HG02763 (cell line): ENCODE measurements at regions not wholly inside any gene's neighbourhood (a gene's known extent, or its start where the extent isn't known, plus 50 kb on each side); places are given as distances from the start of the nearest gene placed in this dataset.

ENCODE experiments used
- ATAC-seq: cut with Tn5 transposase; IDR thresholded peaks from one replicate; pipeline ENCODE4 v1.9.1; 2021; ENCODE audit warnings: mild to moderate bottlenecking, moderate library complexity; ENCODE audit not compliant: unreplicated experiment

DNA sequence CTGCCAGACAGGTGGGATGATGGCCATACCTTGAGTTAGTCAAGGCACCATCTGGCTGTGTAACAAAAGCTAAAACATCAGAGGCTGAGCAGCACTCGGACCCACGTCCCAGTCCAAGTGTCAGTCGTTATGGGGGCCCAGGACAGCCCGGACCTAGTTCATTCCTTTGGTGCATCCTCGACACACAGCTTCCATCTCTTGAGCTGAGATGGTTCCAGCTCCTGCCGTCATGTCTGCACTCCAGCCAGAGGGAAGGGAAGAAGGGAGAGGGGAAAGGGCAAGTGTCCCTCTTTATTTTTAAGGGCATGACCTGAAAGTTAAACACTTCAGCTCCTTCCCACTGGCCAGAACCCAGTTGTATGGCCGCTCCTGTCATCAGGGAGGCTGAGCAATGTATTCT lies 218.0 kb downstream of the SEC14L1 start:
- no peak for ATAC-seq

DNA sequence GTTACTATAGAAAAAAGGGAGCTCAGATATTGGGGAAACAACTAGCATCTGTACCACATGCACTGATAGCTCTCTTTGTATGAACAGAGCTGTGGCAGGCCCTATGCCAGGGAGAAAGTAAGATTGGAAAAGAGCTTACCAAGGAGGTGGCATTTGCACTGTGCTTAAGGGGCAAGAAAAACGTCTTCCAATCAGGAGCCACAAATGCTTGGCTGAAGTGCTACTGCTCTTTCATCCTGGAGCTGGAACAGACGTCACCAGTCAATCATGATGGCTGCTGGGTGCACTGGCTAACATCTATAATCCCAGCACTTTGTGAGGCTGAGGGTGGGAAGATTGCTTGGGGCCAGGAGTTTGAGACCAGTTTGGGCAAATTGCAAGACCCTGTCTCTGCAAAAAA lies 218.5 kb downstream of the SEC14L1 start:
- no peak for ATAC-seq

DNA sequence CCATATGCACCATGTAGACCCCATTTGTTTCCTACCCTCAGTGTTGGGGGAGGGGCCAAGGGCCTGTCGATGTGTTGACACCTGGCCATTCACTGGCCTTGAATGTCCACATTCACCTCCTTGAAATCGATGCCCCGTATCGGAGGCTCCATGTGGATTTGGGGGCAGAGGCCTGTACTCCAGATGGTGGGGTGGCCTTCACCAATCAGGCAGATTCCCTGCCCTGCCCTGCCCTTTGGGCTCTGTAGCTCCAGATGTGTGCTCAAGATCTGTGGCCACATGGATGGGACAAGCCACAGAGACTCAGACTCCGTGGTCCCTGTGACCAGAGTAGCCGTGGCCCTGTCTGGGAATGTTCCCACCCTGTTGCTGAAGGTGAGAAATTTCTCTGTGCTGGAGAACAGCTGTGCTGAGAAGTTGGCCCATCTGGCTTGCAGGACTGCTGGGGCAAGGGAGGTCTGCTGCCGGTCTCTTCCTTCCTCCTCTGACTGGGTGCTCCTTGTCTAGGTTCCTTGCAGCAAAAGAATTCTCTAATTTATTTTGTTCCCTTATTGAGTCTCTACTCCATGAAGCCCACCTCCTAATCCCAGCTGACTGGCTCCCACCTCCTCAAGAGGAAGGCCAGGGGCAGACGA lies 221.3 kb downstream of the SEC14L1 start:
- no peak for ATAC-seq

DNA sequence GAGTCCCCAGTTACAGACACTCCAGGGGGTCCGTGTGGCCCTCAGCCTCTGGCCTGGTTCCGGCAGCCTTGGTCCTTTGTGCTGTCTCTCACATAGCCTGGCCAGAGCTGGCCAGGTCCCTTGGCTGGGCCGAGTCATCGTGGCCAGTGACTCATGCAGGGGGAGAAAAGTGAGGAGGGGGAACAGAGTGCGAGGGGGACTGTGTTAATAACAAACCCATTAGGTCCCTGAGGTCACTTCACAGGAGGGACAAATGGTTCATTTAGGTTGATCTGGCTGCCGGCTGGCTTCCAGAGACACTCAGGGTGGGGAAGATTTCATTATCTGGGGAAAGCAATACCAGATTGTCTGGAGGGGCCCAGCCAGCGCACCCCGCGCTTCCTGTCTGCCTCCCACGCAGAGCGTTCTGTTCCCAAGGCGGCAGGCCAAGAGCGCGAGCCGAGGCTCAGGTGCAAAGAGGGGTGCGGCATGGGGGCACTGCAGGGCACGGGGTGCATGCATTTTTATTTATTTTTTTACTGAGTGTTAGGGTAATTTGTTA lies 223.1 kb downstream of the SEC14L1 start:
- ATAC-seq, result no peak

DNA sequence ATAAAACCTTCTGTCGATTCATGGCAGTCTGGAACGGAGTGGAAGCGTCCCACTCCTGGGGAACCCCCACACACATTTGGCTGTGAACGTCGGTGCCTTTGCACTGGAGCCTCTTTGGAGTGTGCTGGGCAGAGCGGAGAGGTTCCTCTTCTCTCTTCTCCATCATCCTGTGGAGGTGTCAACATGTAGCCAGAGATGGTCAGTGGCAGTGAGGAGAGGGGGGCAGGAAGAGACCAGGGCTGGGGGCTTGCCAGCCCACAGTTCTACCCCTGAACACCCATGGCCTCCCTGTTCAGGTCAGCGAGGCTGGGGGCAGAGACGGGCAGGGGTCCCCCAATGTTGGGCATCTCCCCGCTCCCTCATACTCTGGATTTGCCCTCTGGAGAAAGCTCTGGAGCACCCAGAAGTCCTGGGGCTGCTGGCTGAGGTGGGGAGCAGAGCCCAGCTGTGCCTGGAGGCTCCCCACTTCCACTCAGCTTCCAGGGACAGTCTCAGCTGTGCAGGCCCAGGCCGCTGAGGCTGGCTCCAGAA lies 223.7 kb downstream of the SEC14L1 start:
- ATAC-seq, result no peak

DNA sequence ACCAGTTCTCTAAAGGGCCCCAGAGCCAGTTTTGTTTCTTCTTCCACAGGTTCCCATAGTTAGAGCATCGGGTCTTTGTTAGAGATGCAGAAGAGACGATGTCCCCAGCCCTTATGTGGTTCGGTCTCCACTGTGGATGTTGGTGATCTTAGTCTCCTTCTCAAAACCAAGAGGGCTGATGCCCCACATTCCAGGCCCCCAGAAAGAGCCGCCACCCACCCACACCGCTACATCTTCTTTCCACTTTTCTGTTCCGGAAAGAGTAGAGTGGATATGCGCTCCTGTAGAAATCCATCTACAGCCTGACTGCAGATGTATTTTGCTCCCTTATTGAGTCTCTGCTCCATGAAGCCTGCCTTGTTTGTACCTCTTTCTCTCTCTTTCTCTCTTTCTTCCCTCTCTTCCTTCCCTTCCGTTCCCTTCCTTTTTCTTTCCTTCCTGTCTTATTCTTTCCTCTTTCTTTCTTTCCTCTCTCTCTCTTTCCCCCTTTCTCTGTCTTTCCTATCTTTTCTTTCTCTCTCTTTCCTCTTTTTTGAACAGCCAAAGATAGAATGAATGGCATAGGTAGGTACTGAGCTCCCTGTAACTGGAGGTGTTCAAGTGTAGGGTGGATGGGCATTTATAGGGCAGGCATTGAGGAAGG lies 224.3 kb downstream of the SEC14L1 start:
- no peak for ATAC-seq

DNA sequence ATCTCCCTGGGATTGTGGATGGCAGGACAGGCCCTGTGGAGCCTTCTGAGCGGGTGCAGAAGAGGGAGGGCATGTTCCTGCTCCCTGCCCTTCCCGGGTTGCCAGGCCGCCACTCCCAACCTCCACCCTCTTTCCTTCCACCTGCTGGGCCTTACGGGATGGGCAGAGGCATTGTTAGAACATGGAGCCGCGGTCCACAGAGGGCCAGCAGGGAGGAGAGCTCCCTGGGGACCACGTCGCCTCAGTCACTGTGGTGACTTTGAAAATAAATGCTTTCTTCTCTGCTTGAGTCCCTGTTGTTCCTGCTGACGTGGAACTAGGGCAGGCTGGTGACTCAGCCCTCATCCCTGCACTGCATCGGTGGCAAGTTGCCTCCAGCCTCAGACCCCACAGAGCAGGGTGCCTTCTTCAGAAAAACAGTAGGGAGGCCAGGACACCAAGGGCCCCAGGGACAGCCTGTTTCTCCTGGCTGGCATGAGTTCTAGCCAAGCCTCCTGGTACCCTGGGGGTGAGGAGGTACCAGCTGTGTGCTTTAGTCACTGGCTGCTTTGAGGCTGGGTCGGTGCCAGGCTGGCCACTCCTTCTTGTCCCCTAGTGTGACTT lies 224.9 kb downstream of the SEC14L1 start:
- no peak for ATAC-seq

DNA sequence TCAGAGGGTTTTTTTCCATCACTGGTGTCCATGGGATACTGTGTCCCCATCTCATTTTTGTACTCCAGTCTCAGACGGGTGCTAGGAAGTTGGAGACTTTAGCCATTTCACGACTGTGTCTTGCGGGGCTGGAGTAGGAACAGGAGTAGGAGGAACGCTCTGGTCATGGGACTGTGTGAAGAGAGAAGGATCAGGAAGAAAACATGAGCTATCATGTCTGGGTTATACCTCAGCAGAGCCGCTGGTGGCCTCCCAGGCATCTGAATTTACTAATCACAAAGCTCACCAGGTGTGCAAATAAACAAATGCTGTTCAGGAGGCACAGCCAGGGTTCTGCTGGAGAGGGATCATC lies 225.4 kb downstream of the SEC14L1 start:
- no peak for ATAC-seq

DNA sequence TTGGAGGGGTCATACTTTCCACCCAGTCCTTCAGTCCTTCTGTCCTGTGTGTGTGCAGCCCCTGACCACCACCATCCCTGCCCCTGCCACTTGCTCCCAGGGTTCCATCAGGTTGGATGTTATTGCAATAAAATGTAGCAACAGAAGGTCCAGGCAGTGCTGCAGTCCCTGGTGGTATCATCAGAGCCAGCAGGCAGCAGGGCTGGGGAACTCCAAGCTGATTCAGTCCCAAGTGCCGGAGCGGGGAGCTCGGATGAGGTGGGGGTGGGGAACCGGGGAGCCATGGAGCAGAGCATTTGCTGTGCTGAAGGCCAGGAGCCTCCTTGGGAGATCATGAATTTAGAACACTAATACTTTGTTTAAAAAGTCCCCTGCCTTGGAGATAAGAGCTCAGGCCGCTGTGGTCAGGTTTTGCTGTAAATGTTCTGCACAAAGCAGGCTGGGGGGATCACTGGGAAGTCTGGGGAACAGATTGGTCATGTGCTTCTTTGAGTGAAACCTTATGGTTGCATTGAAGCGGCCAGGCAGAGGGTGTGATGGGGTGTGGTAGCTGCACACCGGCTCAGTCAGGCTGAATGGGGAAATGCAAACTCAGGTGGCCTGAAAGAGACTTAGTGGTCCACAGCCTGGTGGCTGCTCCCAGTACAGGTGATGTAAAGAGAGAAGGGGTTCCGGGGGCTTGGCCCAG lies 225.9 kb downstream of the SEC14L1 start:
- no peak for ATAC-seq

DNA sequence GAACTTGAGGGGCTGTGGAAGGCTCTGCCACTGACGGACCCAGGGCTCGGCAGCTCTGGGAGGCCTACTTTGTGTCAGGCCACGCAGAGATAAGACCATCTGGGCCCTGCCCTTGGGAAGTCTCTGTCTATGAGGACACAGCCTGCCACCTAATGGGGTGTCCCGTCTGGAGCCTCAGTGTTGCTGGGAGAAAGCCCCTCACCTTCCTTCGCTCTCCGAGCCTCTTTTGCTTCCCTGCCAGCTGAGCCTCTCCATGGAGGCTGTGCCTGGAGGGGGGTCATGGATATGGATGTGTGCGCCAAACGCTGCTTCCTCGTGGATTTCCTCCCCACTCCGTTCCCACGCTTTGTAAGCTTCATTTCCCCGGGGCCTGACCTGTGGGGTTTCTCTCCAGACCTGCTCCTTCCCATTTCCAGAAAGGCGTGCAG lies 228.8 kb downstream of the SEC14L1 start:
- ATAC-seq, result no peak

DNA sequence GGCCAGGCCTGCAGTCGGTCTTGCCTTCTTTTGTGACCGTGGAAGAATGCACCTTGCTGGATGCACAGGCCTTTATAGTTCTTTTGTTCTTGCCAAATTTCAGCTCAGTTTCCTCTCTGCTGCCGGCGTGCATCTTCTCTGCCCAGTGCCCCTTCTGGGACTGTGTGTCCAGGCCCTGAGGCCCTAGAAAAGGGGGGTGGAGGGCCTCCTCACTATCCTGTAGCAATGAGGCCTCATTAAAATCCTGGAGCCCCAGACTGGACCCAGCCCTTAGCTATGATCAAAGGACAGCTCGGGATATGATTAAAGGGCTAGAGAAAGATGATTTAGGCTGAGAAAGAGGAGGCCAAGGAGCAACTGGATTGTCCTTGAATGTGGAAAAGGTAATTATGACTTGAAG lies 229.8 kb downstream of the SEC14L1 start:
- ATAC-seq, result no peak

DNA sequence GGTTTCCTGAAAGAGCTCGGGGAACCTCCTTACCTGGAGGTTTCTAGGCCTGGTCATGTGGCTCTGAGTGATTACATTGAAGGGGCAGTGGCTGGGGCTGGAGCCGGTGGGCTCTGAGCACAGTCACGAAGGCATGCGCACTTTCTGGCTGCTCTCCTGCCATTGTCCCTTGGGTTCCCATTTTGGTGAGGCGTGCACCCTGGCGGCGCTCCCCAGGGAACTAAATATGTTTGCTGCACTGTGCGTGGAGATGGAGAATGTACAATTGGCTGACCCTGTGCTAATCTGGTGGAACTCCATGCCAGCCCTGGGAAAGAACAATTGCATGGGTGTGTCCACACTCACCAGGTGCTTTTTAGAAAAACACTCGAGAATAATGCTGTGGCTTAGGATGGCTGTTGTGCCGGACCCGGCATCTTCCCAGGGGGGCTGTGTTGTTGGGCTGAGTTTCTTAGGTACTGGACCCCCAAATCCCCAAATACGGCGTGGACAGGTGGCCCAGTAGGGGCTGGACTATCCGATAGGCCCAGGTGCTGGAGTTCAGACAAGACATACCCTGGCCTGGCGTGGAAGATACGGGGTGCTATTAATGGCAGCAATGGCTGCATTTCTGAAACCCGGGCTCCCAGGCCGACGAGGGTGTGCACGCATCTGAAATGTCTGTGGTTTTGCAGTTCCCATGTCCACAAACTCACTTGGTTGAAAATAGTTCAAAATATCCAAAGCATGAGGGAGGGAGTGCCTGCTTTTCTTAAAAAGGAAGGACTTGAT lies 230.5 kb downstream of the SEC14L1 start:
- no peak for ATAC-seq

DNA sequence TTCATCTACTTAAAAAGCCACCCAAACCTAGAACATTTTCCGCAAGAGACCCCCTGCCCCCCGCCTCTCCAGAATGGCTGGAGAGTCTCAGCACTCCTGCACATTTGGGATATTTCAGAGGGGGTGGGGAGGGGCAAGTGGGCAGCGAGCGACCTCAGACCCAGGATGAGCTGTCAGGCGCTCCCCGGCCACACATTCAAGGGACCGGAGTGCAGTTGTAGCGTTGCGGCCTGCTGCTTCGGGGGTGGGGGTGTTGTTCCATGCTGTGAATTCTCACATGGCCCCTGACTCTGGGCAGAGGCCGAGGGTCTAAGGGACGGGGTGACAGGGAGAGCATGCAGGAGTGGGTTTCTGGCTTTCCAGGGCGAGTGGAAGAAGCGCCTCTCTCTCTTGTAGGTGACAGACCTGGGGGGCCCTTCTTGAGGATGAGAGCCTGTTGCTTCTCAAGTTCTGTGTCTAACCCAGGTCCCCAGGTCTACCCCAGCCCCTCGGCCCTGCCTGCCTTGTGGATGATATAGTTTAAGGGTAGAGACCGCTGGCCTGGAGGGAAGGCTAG lies 231.2 kb downstream of the SEC14L1 start:
- no peak for ATAC-seq

DNA sequence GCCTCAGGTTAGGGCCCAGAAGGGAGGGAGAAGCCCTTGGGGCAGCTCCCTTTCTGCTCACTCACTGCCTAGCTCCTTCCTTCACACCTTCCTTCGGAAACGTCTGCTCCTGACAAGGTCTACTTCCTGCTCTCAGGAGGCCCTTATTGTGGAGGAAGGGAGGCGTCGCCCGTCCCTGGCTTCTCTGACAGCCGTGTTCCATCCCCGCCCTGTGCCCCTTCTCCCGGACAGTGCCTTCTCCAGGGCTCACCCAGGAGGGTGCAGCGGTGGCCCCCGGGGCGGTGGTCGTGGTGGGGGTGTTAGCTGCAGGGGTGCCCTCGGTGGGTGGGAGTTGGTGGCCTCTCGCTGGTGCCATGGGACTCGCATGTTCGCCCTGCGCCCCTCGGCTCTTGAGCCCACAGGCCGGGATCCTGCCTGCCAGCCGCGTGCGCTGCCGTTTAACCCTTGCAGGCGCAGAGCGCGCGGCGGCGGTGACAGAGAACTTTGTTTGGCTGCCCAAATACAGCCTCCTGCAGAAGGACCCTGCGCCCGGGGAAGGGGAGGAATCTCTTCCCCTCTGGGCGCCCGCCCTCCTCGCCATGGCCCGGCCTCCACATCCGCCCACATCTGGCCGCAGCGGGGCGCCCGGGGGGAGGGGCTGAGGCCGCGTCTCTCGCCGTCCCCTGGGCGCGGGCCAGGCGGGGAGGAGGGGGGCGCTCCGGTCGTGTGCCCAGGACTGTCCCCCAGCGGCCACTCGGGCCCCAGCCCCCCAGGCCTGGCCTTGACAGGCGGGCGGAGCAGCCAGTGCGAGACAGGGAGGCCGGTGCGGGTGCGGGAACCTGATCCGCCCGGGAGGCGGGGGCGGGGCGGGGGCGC lies 231.9 kb downstream of the SEC14L1 start:
- peak; percentile 62 for ATAC-seq

DNA sequence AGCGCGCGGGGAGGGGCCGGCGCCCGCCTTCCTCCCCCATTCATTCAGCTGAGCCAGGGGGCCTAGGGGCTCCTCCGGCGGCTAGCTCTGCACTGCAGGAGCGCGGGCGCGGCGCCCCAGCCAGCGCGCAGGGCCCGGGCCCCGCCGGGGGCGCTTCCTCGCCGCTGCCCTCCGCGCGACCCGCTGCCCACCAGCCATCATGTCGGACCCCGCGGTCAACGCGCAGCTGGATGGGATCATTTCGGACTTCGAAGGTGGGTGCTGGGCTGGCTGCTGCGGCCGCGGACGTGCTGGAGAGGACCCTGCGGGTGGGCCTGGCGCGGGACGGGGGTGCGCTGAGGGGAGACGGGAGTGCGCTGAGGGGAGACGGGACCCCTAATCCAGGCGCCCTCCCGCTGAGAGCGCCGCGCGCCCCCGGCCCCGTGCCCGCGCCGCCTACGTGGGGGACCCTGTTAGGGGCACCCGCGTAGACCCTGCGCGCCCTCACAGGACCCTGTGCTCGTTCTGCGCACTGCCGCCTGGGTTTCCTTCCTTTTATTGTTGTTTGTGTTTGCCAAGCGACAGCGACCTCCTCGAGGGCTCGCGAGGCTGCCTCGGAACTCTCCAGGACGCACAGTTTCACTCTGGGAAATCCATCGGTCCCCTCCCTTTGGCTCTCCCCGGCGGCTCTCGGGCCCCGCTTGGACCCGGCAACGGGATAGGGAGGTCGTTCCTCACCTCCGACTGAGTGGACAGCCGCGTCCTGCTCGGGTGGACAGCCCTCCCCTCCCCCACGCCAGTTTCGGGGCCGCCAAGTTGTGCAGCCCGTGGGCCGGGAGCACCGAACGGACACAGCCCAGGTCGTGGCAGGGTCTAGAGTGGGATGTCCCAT lies 232.8 kb downstream of the SEC14L1 start:
- peak; percentile 4 for ATAC-seq

DNA sequence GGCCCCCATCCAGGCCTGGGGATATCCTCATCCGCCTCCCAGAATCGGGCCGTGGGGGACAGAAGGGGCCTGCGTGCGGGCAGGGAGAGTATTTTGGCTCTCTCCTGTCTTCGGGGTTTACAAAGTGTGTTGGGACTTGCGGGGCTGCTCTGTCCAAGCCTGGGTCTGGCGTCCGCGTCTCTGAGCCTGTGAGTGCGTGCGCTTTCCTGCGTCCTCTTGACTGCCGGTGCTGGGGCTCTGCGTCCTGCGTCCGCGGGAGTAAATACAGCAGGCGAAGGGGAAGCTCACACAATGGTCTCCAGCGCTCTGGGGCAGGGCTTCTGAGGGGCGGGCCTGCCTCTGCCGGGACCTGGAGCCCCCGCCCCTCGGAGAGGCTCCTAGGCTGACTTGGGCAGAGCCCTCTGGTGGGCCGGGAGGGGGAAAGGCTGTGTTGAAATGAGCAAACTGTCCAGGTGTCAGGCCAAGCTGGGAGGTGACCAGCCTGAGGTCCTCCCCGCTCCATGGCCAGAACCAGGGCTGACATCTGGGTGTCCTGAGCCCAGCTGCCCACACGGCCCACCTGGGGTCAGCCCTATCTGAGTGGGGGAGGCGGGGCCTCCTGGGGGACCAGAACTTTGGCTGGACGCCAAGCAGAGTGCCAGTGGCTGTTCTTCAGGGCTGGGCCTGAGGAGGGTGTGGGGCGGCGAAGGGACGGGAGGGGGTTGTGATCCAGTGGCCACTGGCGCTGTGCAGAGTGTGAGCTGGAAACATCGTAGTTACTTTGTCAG lies 233.6 kb downstream of the SEC14L1 start:
- ATAC-seq, result no peak

DNA sequence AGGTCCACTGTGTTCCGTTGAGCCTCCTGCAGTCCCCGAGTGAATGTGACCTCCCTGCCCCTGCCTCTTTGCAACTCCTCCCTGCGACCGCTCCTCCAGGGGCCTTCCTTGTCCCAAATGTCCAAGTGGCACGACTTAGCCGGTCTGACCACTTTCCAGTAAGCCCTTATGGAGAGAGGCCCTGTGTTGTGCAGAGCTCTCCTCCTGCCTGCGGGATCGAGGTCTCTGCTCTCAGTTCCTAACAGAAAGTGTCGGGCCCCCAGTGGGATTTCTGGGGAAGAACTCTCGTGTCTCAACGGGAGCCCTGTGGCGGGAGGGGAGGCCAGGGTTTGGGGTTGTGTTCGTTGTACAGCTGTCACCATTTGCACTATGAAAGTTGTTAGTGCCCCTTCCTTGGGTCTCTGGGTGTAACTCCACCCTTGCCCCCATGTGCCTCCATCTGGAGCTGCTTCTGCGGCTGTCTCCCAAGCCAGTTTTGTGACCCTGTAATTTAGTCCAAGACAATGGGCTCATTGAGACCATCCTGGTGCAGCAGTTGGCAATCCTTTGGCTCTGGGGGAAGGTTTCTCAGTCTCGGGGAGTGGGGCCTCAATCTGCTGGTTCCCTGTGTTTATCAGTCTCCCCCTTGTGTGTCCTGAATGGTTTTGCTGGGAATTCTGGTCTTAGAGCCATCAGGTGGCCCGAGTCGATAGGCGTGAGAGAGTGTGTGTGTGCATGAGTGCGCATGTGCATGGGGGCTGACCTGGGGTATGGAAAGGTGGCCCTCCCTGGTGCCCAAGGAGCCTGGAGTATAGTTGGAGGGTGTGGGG lies 234.5 kb downstream of the SEC14L1 start:
- ATAC-seq, result no peak
